Astrocyte of the cerebellum (primary cell): ENCODE measurements at regions not wholly inside any gene's neighbourhood (a gene's known extent, or its start where the extent isn't known, plus 50 kb on each side); places are given as distances from the start of the nearest gene placed in this dataset.
"Not testable (repeated sequence)": the region's sequence is repeated elsewhere in the genome, so short reads cannot be mapped to it uniquely, and the experiment has no call there.

ENCODE experiments used
- DNase-seq: peaks from one replicate; pipeline ENCODE4 v3.0.0-alpha.2; 2011; ENCODE audit warnings: low read depth
- H3K4me3 ChIP-seq: 2 replicates; pipeline ENCODE4 v1.5.1; 2011; ENCODE audit warnings: mild to moderate bottlenecking, low read depth, low read length, moderate library complexity
- in situ Hi-C: cut with HindIII; loops from 2 replicates; pipeline ENCODE4 v1.10.0; 2017; ENCODE audit warnings: low sequenced_read_pairs
- TF ChIP-seq, protein P1 (sequence below): IDR thresholded peaks from 2 replicates; pipeline ENCODE4 v1.5.1; 2012; ENCODE audit warnings: low read length, low read depth, moderate library complexity, mild to moderate bottlenecking; ENCODE audit errors: missing control alignments

DNA sequence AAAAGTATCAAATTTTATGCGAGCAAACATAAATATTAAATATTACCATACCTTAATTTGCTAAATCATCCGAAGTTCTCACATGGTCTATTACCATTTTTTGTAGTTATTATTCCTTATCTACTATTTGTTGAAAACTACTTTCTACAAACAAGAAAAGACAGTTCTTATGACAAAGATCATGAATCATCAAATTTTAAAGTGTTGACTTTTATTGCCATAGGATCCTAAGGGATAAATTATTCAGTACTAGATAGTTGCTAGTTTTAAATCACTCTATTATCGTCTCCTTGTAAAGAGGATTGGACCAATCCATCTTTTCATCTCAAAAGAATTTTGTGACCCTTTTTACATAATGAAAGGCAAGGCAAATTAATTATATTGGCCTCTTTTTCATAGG is 523.6 kb upstream of the TMEFF2 start:
- in situ Hi-C loops, result no loop called here

DNA sequence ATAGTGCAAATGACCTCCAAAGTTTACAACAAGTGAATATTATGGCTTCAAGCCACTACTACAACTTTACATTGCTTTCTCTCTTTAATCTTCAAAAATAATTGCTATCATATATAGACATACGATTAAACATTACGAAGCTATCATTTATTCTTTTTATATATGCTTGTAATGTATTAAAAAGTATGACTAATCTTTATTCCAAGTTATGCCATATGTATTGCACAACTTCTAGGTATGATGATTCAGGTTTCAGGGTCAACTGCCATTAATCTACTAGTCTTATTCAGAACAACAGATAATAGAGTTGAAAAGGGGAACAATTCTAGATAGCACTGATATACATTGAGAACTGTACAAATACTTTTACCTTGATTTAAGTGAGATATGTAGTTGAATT is 506.2 kb upstream of the TMEFF2 start:
- in situ Hi-C loops, result no loop called here
- H3K4me3 ChIP-seq, result no peak overlapping the region
- TF ChIP-seq, protein P1, sequence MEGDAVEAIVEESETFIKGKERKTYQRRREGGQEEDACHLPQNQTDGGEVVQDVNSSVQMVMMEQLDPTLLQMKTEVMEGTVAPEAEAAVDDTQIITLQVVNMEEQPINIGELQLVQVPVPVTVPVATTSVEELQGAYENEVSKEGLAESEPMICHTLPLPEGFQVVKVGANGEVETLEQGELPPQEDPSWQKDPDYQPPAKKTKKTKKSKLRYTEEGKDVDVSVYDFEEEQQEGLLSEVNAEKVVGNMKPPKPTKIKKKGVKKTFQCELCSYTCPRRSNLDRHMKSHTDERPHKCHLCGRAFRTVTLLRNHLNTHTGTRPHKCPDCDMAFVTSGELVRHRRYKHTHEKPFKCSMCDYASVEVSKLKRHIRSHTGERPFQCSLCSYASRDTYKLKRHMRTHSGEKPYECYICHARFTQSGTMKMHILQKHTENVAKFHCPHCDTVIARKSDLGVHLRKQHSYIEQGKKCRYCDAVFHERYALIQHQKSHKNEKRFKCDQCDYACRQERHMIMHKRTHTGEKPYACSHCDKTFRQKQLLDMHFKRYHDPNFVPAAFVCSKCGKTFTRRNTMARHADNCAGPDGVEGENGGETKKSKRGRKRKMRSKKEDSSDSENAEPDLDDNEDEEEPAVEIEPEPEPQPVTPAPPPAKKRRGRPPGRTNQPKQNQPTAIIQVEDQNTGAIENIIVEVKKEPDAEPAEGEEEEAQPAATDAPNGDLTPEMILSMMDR, result no peak
- no peak for DNase-seq

More for the DNA sequence above, 523.6 kb upstream of the TMEFF2 start:
- no peak for DNase-seq
- TF ChIP-seq, protein P1, result no peak
- H3K4me3 ChIP-seq, result no peak overlapping the region

DNA sequence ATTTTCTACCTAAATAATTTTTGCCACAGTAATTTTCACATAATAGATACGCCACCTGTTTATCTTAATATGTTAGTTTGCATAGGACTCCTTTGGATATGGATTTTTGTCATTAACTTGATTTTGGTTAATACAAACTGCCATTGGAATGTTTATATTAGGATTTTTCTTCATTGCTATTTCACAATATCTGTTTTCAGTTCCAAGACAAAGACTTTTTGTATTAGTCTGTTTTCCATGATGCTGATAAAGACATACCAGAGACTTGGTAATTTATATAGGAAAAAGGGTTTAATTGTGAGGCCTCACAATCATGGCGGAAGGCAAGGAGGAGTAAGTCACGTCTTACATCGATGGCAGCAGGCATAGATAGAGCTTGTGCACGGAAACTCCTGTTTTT is 503.1 kb upstream of the TMEFF2 start:
- in situ Hi-C loops, result no loop called here
- H3K4me3 ChIP-seq, result no peak overlapping the region
- TF ChIP-seq, protein P1, result no peak
- no peak for DNase-seq

DNA sequence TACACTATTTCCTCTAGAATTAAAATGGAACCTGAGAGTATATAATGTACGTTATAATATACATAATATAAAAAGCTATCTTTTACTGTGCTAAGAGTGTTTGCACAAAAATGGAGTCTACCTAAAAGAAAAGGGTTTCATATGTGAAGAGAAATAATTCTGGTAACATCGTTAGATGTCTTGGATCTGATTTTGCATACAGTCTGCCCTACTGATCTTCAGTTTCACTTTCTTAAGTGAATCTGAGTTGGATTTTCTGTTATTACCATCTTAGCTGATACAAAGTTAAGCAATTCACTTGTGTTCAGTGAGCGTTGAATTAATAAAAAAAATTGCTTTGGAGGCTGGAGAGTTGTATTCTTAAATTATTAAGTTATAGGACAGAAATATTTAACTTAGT is 502.1 kb upstream of the TMEFF2 start:
- DNase-seq, result no peak
- H3K4me3 ChIP-seq, result no peak overlapping the region
- in situ Hi-C loops, result no loop called here
- TF ChIP-seq, protein P1, result no peak

DNA sequence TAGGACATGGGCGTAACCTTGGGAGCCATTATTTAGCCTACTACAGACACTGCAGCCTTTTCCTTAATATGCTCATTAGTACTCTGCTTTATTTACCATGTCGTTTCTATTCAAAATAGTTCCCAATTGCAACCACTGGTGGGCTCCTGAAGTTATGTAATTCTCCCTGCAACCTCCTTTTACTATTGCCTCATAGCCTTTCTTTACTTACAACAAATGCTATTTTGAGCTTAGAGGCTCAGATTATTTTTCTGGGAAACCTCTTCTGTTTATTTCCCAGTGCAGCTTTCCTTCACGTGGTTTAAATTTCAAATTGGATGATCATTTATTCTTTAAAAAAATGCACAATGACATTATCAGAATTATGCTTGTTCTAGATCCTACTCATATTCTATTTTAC is 492.3 kb upstream of the TMEFF2 start:
- TF ChIP-seq, protein P1, result no peak
- in situ Hi-C loops, result no loop called here
- no peak overlapping the region for H3K4me3 ChIP-seq
- no peak for DNase-seq

DNA sequence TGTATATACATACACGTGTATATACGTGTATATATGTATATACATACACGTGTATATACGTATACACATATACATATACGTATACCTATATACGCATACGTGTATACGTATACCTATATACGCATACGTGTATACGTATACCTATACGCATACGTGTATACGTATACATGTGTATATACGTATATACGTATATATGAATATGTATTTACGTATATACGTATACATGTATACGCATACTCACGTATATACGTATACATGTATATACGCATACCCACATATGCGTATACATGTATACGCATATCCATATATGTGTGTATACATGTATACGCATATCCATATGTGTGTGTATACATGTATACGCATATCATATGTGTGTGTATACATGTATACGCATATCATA is 487.8 kb upstream of the TMEFF2 start:
- H3K4me3 ChIP-seq, DNase-seq, in situ Hi-C loops: not testable (repeated sequence)

DNA sequence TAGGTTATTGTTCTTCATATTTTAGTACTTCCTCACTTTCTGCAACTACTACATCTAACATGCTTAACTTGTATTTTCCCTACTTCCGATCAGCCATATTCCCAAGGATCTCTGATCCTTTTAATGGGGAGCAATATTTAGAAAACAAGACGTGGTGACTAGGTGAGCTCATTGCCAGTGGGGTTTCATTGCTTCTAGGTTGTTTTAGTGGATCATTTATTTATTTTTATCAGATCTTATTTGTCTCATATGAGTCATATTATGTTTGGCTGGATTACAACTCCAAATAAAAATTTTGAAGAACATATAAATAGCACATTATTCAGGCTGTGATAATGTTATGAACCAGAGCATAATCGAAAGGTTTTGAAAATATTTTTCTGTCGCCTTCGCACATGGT is 480.9 kb upstream of the TMEFF2 start:
- no peak for DNase-seq
- no peak overlapping the region for H3K4me3 ChIP-seq
- TF ChIP-seq, protein P1, result no peak
- in situ Hi-C loops, result no loop called here
